GM23338 (cell line): ENCODE measurements at regions not wholly inside any gene's neighbourhood (a gene's known extent, or its start where the extent isn't known, plus 50 kb on each side); places are given as distances from the start of the nearest gene placed in this dataset.

Source experiments
- CREB1 ChIP-seq: fragments of 250-450 bp; sonication (Bioruptor Pico); IDR thresholded peaks from 2 replicates; pipeline ENCODE4 v1.5.0; 2020; ENCODE audit warnings: low read depth, mild to moderate bottlenecking, moderate library complexity
- CTCF ChIP-seq, 2 experiments: fragments of 200-600 bp in 1 of 2; sonication (generic) in 1 of 2; conservative IDR thresholded peaks; 2 replicates each; pipeline versions ENCODE4 v1.5.1 to v1.6.1; 2016 to 2017; ENCODE audit warnings: antibody characterized with exemption in 2 of 2, low read depth in 2 of 2, mild to moderate bottlenecking in 2 of 2, moderate library complexity in 1 of 2
- ETS1 ChIP-seq: IDR thresholded peaks from 2 replicates; pipeline ENCODE4 v1.6.1; 2016; ENCODE audit warnings: antibody characterized with exemption
- EZH2 ChIP-seq: fragments of 200-600 bp; sonication (generic); IDR thresholded peaks from one replicate; pipeline ENCODE4 v1.8.0; 2017; ENCODE audit warnings: antibody characterized with exemption, mild to moderate bottlenecking, low read depth; ENCODE audit not compliant: unreplicated experiment
- EZH2phosphoT487 ChIP-seq: fragments of 200-600 bp; sonication (generic); IDR thresholded peaks from one replicate; pipeline ENCODE4 v1.8.1; 2018; ENCODE audit warnings: antibody characterized with exemption; ENCODE audit not compliant: unreplicated experiment
- JUNB ChIP-seq: IDR thresholded peaks from one replicate; pipeline ENCODE4 v1.6.1; 2016; ENCODE audit warnings: antibody characterized with exemption; ENCODE audit not compliant: unreplicated experiment
- NANOG ChIP-seq: IDR thresholded peaks from 2 replicates; pipeline ENCODE4 v1.6.1; 2016; ENCODE audit warnings: antibody characterized with exemption, borderline replicate concordance
- POLR2AphosphoS5 ChIP-seq: IDR thresholded peaks from 2 replicates; pipeline ENCODE4 v1.6.1; 2016; ENCODE audit warnings: antibody characterized with exemption, low read depth
- REST ChIP-seq: IDR thresholded peaks from one replicate; pipeline ENCODE4 v1.6.1; 2018; ENCODE audit warnings: antibody characterized with exemption; ENCODE audit not compliant: unreplicated experiment
- ZNF114 ChIP-seq: fragments of 250-450 bp; sonication (Bioruptor Pico); IDR thresholded peaks from 2 replicates; pipeline ENCODE4 v1.5.0; 2020; ENCODE audit warnings: mild to moderate bottlenecking, moderate library complexity
- ZNF331 ChIP-seq: fragments of 250-450 bp; sonication (Bioruptor Pico); IDR thresholded peaks from 2 replicates; pipeline ENCODE4 v1.5.0; 2020; ENCODE audit warnings: low read depth, mild to moderate bottlenecking, moderate library complexity
- ZNF462 ChIP-seq: fragments of 250-450 bp; sonication (Bioruptor Pico); IDR thresholded peaks from 2 replicates; pipeline ENCODE4 v1.5.0; 2020; ENCODE audit warnings: mild to moderate bottlenecking, moderate library complexity

- TF ChIP-seq CTCF (conservative IDR thresholded peaks at IDR 0.05; ENCODE audit: low read depth in 2 of 2) = no peak
- TF ChIP-seq EZH2 = no peak
- no peak for TF ChIP-seq POLR2AphosphoS5
- no peak for TF ChIP-seq REST
- TF ChIP-seq CREB1 = no peak
- no peak for TF ChIP-seq JUNB
- TF ChIP-seq ETS1 = no peak
- TF ChIP-seq EZH2phosphoT487 = no peak
- TF ChIP-seq NANOG = no peak
- no peak for TF ChIP-seq ZNF114 (CRISPR knock-in tag)
- TF ChIP-seq ZNF462 (CRISPR knock-in tag) = no peak
- no peak for TF ChIP-seq ZNF331 (CRISPR knock-in tag)
Measured at GRCh38 chr5:56382896-56383295, 149.8 kb upstream of the ANKRD55 start.
